Activated CD4-positive, alpha-beta T cell treated with anti-CD3 and anti-CD28 coated beads for 48 hours (primary cell): ENCODE measurements at regions not wholly inside any gene's neighbourhood (a gene's known extent, or its start where the extent isn't known, plus 50 kb on each side); places are given as distances from the start of the nearest gene placed in this dataset.
"Not testable (repeated sequence)": the region's sequence is repeated elsewhere in the genome, so short reads cannot be mapped to it uniquely, and the experiment has no call there.

ENCODE experiments used
- DNase-seq: peaks from one replicate; pipeline ENCODE4 v3.0.0-alpha.2; 2020

GRCh38 chr7:16369855-16370254 is 51.5 kb downstream of the CRPPA start:
- DNase-seq: no peak

GRCh38 chr7:16369309-16369708 is 52.0 kb downstream of the CRPPA start:
- DNase-seq: not testable (repeated sequence)

GRCh38 chr7:16368885-16369284 is 52.5 kb downstream of the CRPPA start:
- no peak for DNase-seq

- no peak for DNase-seq
Observed at GRCh38 chr7:16367115-16367514, 54.2 kb downstream of the CRPPA start.

GRCh38 chr7:16365952-16366351 is 55.4 kb downstream of the CRPPA start:
- no peak for DNase-seq

GRCh38 chr7:16365177-16365576 is 56.2 kb downstream of the CRPPA start:
- DNase-seq: no peak

GRCh38 chr7:16359216-16359615 is 62.1 kb downstream of the CRPPA start:
- no peak for DNase-seq

- no peak for DNase-seq
Observed at GRCh38 chr7:16357921-16358320, 63.4 kb downstream of the CRPPA start.

- no peak for DNase-seq
Observed at GRCh38 chr7:16357474-16357873, 63.9 kb downstream of the CRPPA start.

- no peak for DNase-seq
Observed at GRCh38 chr7:16356301-16356958, 64.9 kb downstream of the CRPPA start.

GRCh38 chr7:16354573-16354972 is 66.8 kb downstream of the CRPPA start:
- DNase-seq: no peak

- DNase-seq: no peak
Observed at GRCh38 chr7:16353226-16353625, 68.1 kb downstream of the CRPPA start.

GRCh38 chr7:16350634-16351033 is 70.7 kb downstream of the CRPPA start:
- DNase-seq: no peak

GRCh38 chr7:16348251-16348650 is 73.1 kb downstream of the CRPPA start:
- no peak for DNase-seq

- DNase-seq: no peak
Observed at GRCh38 chr7:16347827-16348192, 73.5 kb downstream of the CRPPA start.

GRCh38 chr7:16347066-16347826 is 74.1 kb downstream of the CRPPA start:
- DNase-seq: no peak

- no peak for DNase-seq
Observed at GRCh38 chr7:16345979-16346958, 75.1 kb downstream of the CRPPA start.

GRCh38 chr7:16344927-16345326 is 76.4 kb downstream of the CRPPA start:
- no peak for DNase-seq

- no peak for DNase-seq
Observed at GRCh38 chr7:16343612-16344011, 77.7 kb downstream of the CRPPA start.

GRCh38 chr7:16338065-16338464 is 83.3 kb downstream of the CRPPA start:
- no peak for DNase-seq

- no peak for DNase-seq
Observed at GRCh38 chr7:16326106-16326505, 95.2 kb downstream of the CRPPA start.

GRCh38 chr7:16323313-16323712 is 98.0 kb downstream of the CRPPA start:
- DNase-seq: no peak

GRCh38 chr7:16320099-16320660 is 101.2 kb downstream of the CRPPA start:
- no peak for DNase-seq
